ENCODE measurements at regions not wholly inside any gene's neighbourhood (a gene's known extent, or its start where the extent isn't known, plus 50 kb on each side); places are given as distances from the start of the nearest gene placed in this dataset.

- POLR2A ChIA-PET, result no interaction called here
- Histone ChIP-seq H3K36me3 (ENCODE audit: control insufficient read depth in 1 of 2, insufficient read depth in 2 of 2, low read length in 2 of 2) (no peaks in the 10 kb centered on the region), H3K9me2 (ENCODE audit: insufficient read depth) (no peaks in the 10 kb centered on the region), H3K4me1 (ENCODE audit: control insufficient read depth in 1 of 2, insufficient read depth in 2 of 2, low read length in 2 of 2) (no peaks in the 10 kb centered on the region), H3K9me3 (ENCODE audit: control insufficient read depth in 1 of 2, insufficient read depth in 1 of 2, low read depth in 1 of 2, low read length in 2 of 2) (no peaks in the 10 kb centered on the region), H3K27me3 (ENCODE audit: insufficient read depth, low read length) (peaks cover 13% of the 10 kb centered on the region; the same call in 1 of the 2 replicates), H2AFZ (ENCODE audit: low read depth, low read length, poor library complexity, severe bottlenecking) (no peak overlapping the region), H3K27ac (ENCODE audit: low read depth, low read length) (no peak overlapping the region), H3K4me3 (replicated peaks in 1 of 2; ENCODE audit: low read depth in 1 of 2, low read length in 2 of 2) (no peak overlapping the region), H3K4me2 (ENCODE audit: low read length) (no peak overlapping the region), H3K79me2 (ENCODE audit: insufficient read depth, low read length) (no peaks in the 10 kb centered on the region), H3K9ac (ENCODE audit: low read length) (no peak overlapping the region), H4K20me1 (ENCODE audit: insufficient read depth) (no peaks in the 10 kb centered on the region)
- CTCF ChIA-PET, result no interaction called here
- TF ChIP-seq ZBTB33 (IDR thresholded peaks at IDR 0.05; ENCODE audit: extremely low read depth, insufficient replicate concordance, low read length), result no peak
- TF ChIP-seq CEBPB (IDR thresholded peaks at IDR 0.05; ENCODE audit: low read depth), result no peak
- DNase-seq (ENCODE audit: low read depth, low spot score) (no peak), ATAC-seq (no peak)
- RAD21 ChIA-PET (ENCODE audit: low non-redundant PET in 1 of 2, low total read pairs in 2 of 2, uncharacterized antibody in 2 of 2, unreplicated experiment in 2 of 2), result no interaction called here
- no TSS peak for BruUV-seq (replicated peaks)
- intact Hi-C loops (cut with micrococcal nuclease), result no loop called here
Observed at GRCh38 chr1:147076442-147076841, 95.8 kb downstream of the PRKAB2 start.

GRCh38 chr1:147072482-147073432 lies 99.5 kb downstream of the PRKAB2 start:
- Histone ChIP-seq H3K36me3 (ENCODE audit: control insufficient read depth in 1 of 2, insufficient read depth in 2 of 2, low read length in 2 of 2) (no peaks in the 10 kb centered on the region), H3K79me2 (ENCODE audit: insufficient read depth, low read length) (no peaks in the 10 kb centered on the region), H3K9me3 (ENCODE audit: control insufficient read depth in 1 of 2, insufficient read depth in 1 of 2, low read depth in 1 of 2, low read length in 2 of 2) (no peaks in the 10 kb centered on the region), H3K4me2 (ENCODE audit: low read length) (no peak overlapping the region), H4K20me1 (ENCODE audit: insufficient read depth) (no peaks in the 10 kb centered on the region), H3K9me2 (ENCODE audit: insufficient read depth) (no peaks in the 10 kb centered on the region), H3K27me3 (ENCODE audit: insufficient read depth, low read length) (0 out of 2 replicates have a peak, but pooled peaks cover 8% of the 10 kb centered on the region), H3K27ac (ENCODE audit: low read depth, low read length) (no peak overlapping the region), H3K9ac (ENCODE audit: low read length) (no peak overlapping the region), H3K4me3 (replicated peaks in 1 of 2; ENCODE audit: low read depth in 1 of 2, low read length in 2 of 2) (no peak overlapping the region), H2AFZ (ENCODE audit: low read depth, low read length, poor library complexity, severe bottlenecking) (no peak overlapping the region), H3K4me1 (ENCODE audit: control insufficient read depth in 1 of 2, insufficient read depth in 2 of 2, low read length in 2 of 2) (no peaks in the 10 kb centered on the region)
- TF ChIP-seq CBX3 (IDR thresholded peaks at IDR 0.05; ENCODE audit: low read depth) (no peak), ZBTB33 (IDR thresholded peaks at IDR 0.05; ENCODE audit: extremely low read depth, insufficient replicate concordance, low read length) (no peak), SIN3A (IDR thresholded peaks at IDR 0.05; ENCODE audit: low read depth) (no peak), POLR2AphosphoS5 (IDR thresholded peaks at IDR 0.05; ENCODE audit: low read depth, low read length) (no peak)
- ChIA-PET CTCF (no interaction called here), RAD21 (ENCODE audit: low non-redundant PET in 1 of 2, low total read pairs in 2 of 2, uncharacterized antibody in 2 of 2, unreplicated experiment in 2 of 2) (no interaction called here), POLR2A (no interaction called here)
- no TSS peak for BruUV-seq (replicated peaks)
- intact Hi-C loops (cut with micrococcal nuclease), result no loop called here
- no peak for DNase-seq (ENCODE audit: low read depth, low spot score)
- no peak for ATAC-seq
